ENCODE measurements at regions not wholly inside any gene's neighbourhood (a gene's known extent, or its start where the extent isn't known, plus 50 kb on each side); places are given as distances from the start of the nearest gene placed in this dataset.

- intact Hi-C loops (cut with DNase I): no loop called here
- H3K4me3 ChIP-seq (ENCODE audit: low read length): no peak overlapping the region
- no peak for DNase-seq
- no peaks in the 10 kb centered on the region for H3K27me3 ChIP-seq (ENCODE audit: control insufficient read depth, insufficient read depth)
- 19% methylated on average over 7 of the region's 7 CpGs for WGBS
- H3K27ac ChIP-seq (ENCODE audit: low read length): no peak overlapping the region
- H3K9me3 ChIP-seq (ENCODE audit: control insufficient read depth, low read length): no peaks in the 10 kb centered on the region
- no peaks in the 10 kb centered on the region for H3K4me1 ChIP-seq (ENCODE audit: control insufficient read depth, insufficient read depth, low read length)
- no peak for ATAC-seq
Observed at GRCh38 chr1:63199706-63200335, 122.5 kb upstream of the FOXD3 start.

DNA sequence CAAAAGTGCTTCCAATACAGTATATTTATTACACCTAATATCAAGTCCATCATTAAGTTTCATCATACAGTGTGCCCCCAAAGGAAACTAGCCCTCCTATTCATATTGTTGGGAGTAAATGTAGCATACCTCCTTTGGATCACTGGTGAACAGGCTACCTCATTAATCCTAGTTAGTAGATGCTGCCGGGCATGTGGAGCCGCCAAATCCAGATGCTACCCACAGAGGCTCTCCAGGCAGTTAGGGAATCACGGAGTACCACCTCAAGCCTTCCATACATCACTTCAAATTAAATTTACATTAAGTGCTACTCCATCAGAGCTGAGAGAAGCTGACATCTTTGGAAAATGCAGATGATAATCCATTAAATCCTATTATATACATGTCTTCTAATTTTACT lies 121.7 kb upstream of the FOXD3 start:
- DNase-seq: no peak
- ATAC-seq: no peak
- Histone ChIP-seq H3K27ac (ENCODE audit: low read length) (no peak overlapping the region), H3K27me3 (ENCODE audit: control insufficient read depth, insufficient read depth) (no peaks in the 10 kb centered on the region), H3K9me3 (ENCODE audit: control insufficient read depth, low read length) (no peaks in the 10 kb centered on the region), H3K4me1 (ENCODE audit: control insufficient read depth, insufficient read depth, low read length) (no peaks in the 10 kb centered on the region), H3K4me3 (ENCODE audit: low read length) (no peak overlapping the region)
- intact Hi-C loops (cut with DNase I): no loop called here
- 48% methylated on average over 3 of the region's 3 CpGs for WGBS

DNA sequence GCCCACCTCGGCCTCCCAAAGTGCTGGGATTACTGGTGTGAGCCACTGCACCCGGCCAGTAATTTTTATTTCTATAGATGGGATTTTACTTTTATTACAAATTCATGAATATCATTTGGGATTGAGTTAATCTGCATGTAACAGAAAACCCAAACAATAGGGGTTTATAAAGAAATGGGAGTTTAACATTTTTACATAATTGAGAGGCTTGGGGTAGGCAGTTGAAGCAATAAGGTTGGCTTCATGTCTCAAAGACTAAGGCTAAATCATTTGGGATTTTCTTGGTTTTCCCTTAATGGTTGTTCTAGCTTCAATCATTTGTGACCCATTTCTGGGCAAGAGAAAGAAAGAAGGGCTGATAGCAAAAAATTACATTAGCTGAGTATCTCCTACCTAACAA lies 118.7 kb upstream of the FOXD3 start:
- Histone ChIP-seq H3K4me1 (ENCODE audit: control insufficient read depth, insufficient read depth, low read length) (no peaks in the 10 kb centered on the region), H3K27me3 (ENCODE audit: control insufficient read depth, insufficient read depth) (no peaks in the 10 kb centered on the region), H3K9me3 (ENCODE audit: control insufficient read depth, low read length) (no peaks in the 10 kb centered on the region), H3K27ac (ENCODE audit: low read length) (no peak overlapping the region), H3K4me3 (ENCODE audit: low read length) (no peak overlapping the region)
- no peak for DNase-seq
- 78% methylated on average over 2 of the region's 2 CpGs for WGBS
- ATAC-seq: no peak
- intact Hi-C loops (cut with DNase I): no loop called here

- Histone ChIP-seq H3K27me3 (ENCODE audit: control insufficient read depth, insufficient read depth) (no peaks in the 10 kb centered on the region), H3K4me3 (ENCODE audit: low read length) (no peak overlapping the region), H3K9me3 (ENCODE audit: control insufficient read depth, low read length) (no peaks in the 10 kb centered on the region), H3K27ac (ENCODE audit: low read length) (no peak overlapping the region), H3K4me1 (ENCODE audit: control insufficient read depth, insufficient read depth, low read length) (no peaks in the 10 kb centered on the region)
- DNase-seq (no peak), ATAC-seq (no peak)
- intact Hi-C loops (cut with DNase I): no loop called here
- WGBS: 91% methylated on average over 3 of the region's 3 CpGs
Observed at GRCh38 chr1:63205776-63206175, 116.6 kb upstream of the FOXD3 start.

DNA sequence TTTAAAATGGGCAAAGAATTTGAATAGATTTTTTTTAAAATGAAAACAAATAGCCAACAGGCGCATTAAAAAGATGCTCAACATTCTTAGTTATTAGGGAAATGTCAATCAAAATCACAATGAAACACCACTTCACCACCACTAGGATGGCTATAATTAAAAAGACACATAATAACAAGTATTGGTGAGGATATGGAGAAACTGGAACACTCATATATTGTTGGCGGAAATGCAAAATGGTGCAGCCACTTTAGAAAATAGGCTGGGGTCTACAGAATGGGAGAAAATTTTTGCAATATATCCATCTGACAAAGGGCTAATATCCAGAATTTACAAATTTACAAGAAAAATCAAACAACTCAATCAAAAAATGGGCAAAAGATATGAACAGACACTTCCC lies 107.8 kb upstream of the FOXD3 start:
- Histone ChIP-seq H3K4me1 (ENCODE audit: control insufficient read depth, insufficient read depth, low read length) (no peaks in the 10 kb centered on the region), H3K27ac (ENCODE audit: low read length) (no peak overlapping the region), H3K4me3 (ENCODE audit: low read length) (no peak overlapping the region), H3K9me3 (ENCODE audit: control insufficient read depth, low read length) (no peaks in the 10 kb centered on the region), H3K27me3 (ENCODE audit: control insufficient read depth, insufficient read depth) (no peaks in the 10 kb centered on the region)
- WGBS: 95% methylated on average over 2 of the region's 2 CpGs
- ATAC-seq (no peak), DNase-seq (no peak)
- intact Hi-C loops (cut with DNase I): no loop called here

DNA sequence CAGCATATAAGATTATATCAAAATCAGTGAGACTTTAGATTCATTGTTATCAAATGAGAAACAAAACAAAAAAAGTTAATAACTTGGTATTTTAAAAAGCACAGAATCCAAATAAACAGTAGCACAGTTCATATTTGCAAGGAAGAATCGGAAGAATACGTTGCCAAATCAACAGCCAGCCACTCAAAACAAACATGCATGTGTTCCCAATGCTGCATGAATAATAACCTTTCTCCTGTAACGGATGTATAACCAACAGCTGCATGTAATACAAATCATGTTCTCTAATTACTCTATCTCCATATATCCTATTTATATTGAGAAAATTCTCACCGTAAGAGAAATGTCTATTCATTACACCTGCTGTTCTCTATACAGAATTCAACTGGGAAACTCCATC lies 98.9 kb upstream of the FOXD3 start:
- 50% methylated on average over 4 of the region's 4 CpGs for WGBS
- DNase-seq: no peak
- no peaks in the 10 kb centered on the region for H3K4me1 ChIP-seq (ENCODE audit: control insufficient read depth, insufficient read depth, low read length)
- no peak overlapping the region for H3K4me3 ChIP-seq (ENCODE audit: low read length)
- H3K27me3 ChIP-seq (ENCODE audit: control insufficient read depth, insufficient read depth): no peaks in the 10 kb centered on the region
- no peak for ATAC-seq
- no peaks in the 10 kb centered on the region for H3K9me3 ChIP-seq (ENCODE audit: control insufficient read depth, low read length)
- intact Hi-C loops (cut with DNase I): no loop called here
- H3K27ac ChIP-seq (ENCODE audit: low read length): no peak overlapping the region

DNA sequence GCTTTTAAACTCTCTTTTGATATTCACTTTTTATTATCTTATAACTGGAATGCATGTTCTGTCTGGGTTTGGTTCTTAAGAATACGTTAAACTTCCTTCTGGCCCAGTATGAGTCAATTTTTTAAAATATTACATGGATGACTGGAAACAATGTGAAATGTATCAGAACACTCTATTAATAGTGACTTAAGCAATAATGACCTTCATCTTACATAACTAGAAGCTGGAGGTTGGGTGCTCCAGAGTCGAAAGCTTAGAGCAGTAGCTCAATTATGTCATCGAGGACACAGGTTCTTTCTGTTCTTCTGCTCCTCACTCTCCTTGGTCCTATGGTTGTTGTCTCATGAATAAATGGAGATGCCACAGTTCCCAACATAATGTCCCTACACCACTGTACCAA lies 91.6 kb upstream of the FOXD3 start:
- Histone ChIP-seq H3K4me1 (ENCODE audit: control insufficient read depth, insufficient read depth, low read length) (no peaks in the 10 kb centered on the region), H3K4me3 (ENCODE audit: low read length) (no peak overlapping the region), H3K27me3 (ENCODE audit: control insufficient read depth, insufficient read depth) (no peaks in the 10 kb centered on the region), H3K27ac (ENCODE audit: low read length) (no peak overlapping the region), H3K9me3 (ENCODE audit: control insufficient read depth, low read length) (no peaks in the 10 kb centered on the region)
- intact Hi-C loops (cut with DNase I): no loop called here
- no peak for DNase-seq
- no peak for ATAC-seq
- WGBS: 85% methylated on average over 3 of the region's 3 CpGs

- DNase-seq (no peak), ATAC-seq (no peak)
- intact Hi-C loops (cut with DNase I): no loop called here
- Histone ChIP-seq H3K9me3 (ENCODE audit: control insufficient read depth, low read length) (no peaks in the 10 kb centered on the region), H3K4me1 (ENCODE audit: control insufficient read depth, insufficient read depth, low read length) (no peaks in the 10 kb centered on the region), H3K4me3 (ENCODE audit: low read length) (no peak overlapping the region), H3K27me3 (ENCODE audit: control insufficient read depth, insufficient read depth) (no peaks in the 10 kb centered on the region), H3K27ac (ENCODE audit: low read length) (no peak overlapping the region)
- 80% methylated on average over 1 of the region's 1 CpG for WGBS
Observed at GRCh38 chr1:63238721-63239120, 83.6 kb upstream of the FOXD3 start.

DNA sequence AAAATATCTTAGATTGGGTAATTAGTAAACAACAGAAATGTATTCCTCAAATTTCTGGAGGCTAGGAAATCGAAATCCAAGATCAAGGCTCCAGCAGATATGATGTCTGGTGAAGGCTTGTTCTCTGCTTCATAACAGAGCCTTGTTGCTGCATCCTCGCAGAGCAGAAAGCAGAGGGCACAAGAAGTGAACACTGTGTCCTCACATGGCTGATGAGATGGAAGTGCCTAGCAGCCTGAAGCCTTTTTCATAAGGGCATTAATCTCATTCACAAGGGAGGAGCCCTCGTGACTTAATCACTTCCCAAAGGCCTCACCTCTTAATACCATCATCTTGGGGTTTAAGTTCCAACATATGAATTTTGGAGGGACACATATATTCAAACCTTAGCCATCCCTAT lies 77.2 kb upstream of the FOXD3 start:
- ATAC-seq (no peak), DNase-seq (no peak)
- H3K4me3 ChIP-seq (ENCODE audit: low read length): no peak overlapping the region
- H3K27ac ChIP-seq (ENCODE audit: low read length): no peak overlapping the region
- no peaks in the 10 kb centered on the region for H3K9me3 ChIP-seq (ENCODE audit: control insufficient read depth, low read length)
- no peaks in the 10 kb centered on the region for H3K4me1 ChIP-seq (ENCODE audit: control insufficient read depth, insufficient read depth, low read length)
- intact Hi-C loops (cut with DNase I): no loop called here
- WGBS: 74% methylated on average over 3 of the region's 3 CpGs
- no peaks in the 10 kb centered on the region for H3K27me3 ChIP-seq (ENCODE audit: control insufficient read depth, insufficient read depth)

DNA sequence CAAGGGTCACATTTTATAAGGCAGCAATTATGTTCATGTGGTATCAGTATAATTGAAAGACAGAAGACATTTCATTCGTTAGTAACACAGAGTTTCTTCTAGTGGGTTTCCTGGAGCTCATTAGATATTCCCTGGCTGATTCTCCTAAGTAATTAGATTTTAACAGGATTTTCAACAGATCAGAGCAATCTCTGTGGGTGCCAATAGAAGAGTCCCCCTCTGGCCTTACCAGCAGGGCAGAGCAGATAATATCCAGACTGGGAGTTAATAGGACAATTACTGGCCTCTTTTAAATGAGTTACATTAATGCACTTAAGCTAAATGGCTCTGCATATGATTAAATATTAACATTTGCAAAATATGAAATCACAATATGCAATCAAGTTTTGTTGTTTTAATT lies 74.2 kb upstream of the FOXD3 start:
- intact Hi-C loops (cut with DNase I): no loop called here
- H3K4me1 ChIP-seq (ENCODE audit: control insufficient read depth, insufficient read depth, low read length): no peaks in the 10 kb centered on the region
- H3K27me3 ChIP-seq (ENCODE audit: control insufficient read depth, insufficient read depth): no peaks in the 10 kb centered on the region
- no peaks in the 10 kb centered on the region for H3K9me3 ChIP-seq (ENCODE audit: control insufficient read depth, low read length)
- ATAC-seq: no peak
- no peak overlapping the region for H3K27ac ChIP-seq (ENCODE audit: low read length)
- no peak overlapping the region for H3K4me3 ChIP-seq (ENCODE audit: low read length)
- DNase-seq: no peak
- 70% methylated on average over 1 of the region's 1 CpG for WGBS

DNA sequence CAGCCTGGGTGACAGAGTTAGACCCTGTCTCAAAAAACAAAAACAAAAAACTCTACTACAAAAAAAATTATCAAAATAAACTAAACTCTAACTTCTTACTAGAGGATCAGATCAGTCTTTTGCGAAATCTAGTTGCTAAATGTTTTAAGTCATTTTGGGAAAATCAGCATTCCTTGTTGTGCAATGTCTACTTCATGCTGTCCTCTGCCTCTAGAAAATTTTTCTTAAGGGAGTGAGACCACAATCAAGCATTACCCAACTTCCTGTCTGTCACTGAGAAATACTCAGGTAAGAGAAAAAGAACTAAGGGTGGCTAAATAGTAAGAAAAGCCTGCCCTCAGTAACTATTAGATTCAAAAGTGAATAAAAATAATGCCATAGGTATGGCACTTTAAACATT lies 67.2 kb upstream of the FOXD3 start:
- WGBS: 82% methylated on average over 1 of the region's 1 CpG
- Histone ChIP-seq H3K9me3 (ENCODE audit: control insufficient read depth, low read length) (no peaks in the 10 kb centered on the region), H3K4me1 (ENCODE audit: control insufficient read depth, insufficient read depth, low read length) (no peaks in the 10 kb centered on the region), H3K27me3 (ENCODE audit: control insufficient read depth, insufficient read depth) (no peaks in the 10 kb centered on the region), H3K27ac (ENCODE audit: low read length) (no peak overlapping the region), H3K4me3 (ENCODE audit: low read length) (no peak overlapping the region)
- ATAC-seq: no peak
- DNase-seq: no peak
- intact Hi-C loops (cut with DNase I): no loop called here

DNA sequence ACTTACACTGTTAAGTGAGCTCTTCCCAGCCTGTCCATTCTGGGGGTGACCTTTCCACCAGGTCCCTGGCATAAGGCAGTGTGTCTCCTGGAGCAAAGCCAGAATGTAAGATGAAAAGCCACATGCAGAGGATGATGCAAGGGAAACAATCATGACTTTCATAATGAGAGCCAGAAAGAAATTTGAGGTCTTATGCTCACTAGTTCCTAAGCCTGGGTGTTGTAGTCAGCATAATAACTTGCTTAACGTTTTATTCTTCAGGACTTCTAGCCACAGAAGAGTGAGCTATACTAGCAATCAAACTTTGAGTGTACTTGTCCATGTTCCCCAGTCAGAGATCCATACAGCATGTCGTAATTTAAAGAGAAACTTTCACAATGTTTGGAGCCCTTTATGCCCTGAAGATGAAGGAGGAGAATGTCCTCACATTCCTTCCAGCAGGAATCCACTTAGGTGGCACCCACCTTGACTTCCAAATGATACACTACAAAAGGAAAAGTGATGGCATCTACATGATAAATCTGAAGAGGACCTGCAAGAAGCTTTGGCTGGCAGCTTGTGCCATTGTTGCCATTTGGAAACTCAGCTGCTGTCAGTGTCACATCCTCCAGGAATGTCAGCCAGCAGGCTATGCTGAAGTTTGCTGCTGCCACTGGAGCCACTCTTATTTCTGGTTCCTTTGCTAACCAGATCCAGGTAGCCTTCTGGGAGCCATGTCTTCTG lies 60.5 kb upstream of the FOXD3 start:
- H3K9me3 ChIP-seq (ENCODE audit: control insufficient read depth, low read length): no peaks in the 10 kb centered on the region
- H3K27ac ChIP-seq (ENCODE audit: low read length): no peak overlapping the region
- DNase-seq (no peak), ATAC-seq (peak in 1 of 2 donors; percentile 57)
- no peak overlapping the region for H3K4me3 ChIP-seq (ENCODE audit: low read length)
- 58% methylated on average over 2 of the region's 2 CpGs for WGBS
- intact Hi-C loops (cut with DNase I): no loop called here
- H3K4me1 ChIP-seq (ENCODE audit: control insufficient read depth, insufficient read depth, low read length): no peaks in the 10 kb centered on the region
- no peaks in the 10 kb centered on the region for H3K27me3 ChIP-seq (ENCODE audit: control insufficient read depth, insufficient read depth)

Measured in right cardiac atrium (tissue), 5 donors.